Tibial nerve (tissue), 4 donors: ENCODE measurements at regions not wholly inside any gene's neighbourhood (a gene's known extent, or its start where the extent isn't known, plus 50 kb on each side); places are given as distances from the start of the nearest gene placed in this dataset.

Source experiments
- DNase-seq, 2 donors: peaks; one replicate each; pipeline ENCODE4 v3.0.0-alpha.2; 2019; ENCODE audit warnings: low spot score in 2 of 2
- H3K27ac ChIP-seq, 4 donors: fragments of 200-600 bp; sonication (generic) in 3 of 4; one replicate each; pipeline ENCODE4 v1.5.1; 2017 to 2019; ENCODE audit warnings: mild to moderate bottlenecking in 1 of 4
- H3K27me3 ChIP-seq, 2 donors: fragments of 200-600 bp; sonication (generic) in 1 of 2; one replicate each; pipeline versions ENCODE4 v1.5.1 to v1.6.0; 2017 to 2019
- H3K36me3 ChIP-seq, 3 donors: fragments of 200-600 bp; sonication (generic); one replicate each; pipeline ENCODE4 v1.5.1; 2018 to 2019
- H3K4me1 ChIP-seq, 4 donors: fragments of 200-600 bp; sonication (generic) in 3 of 4; one replicate each; pipeline ENCODE4 v1.5.1; 2017 to 2019
- H3K4me3 ChIP-seq, 4 donors: fragments of 200-600 bp; sonication (generic) in 3 of 4; one replicate each; pipeline ENCODE4 v1.5.1; 2017 to 2019; ENCODE audit warnings: mild to moderate bottlenecking in 1 of 4, moderate library complexity in 1 of 4
- H3K9me3 ChIP-seq, 4 donors: fragments of 200-600 bp; sonication (generic) in 3 of 4; one replicate each; pipeline ENCODE4 v1.5.1; 2017 to 2019
- CTCF ChIP-seq, 5 experiments: fragments of 200-600 bp in 3 of 5; fragments of 450-650 bp in 2 of 5; sonication (generic) in 3 of 5; IDR thresholded peaks; one replicate each; pipeline ENCODE4 v1.5.1; 2016 to 2019; ENCODE audit warnings: antibody characterized with exemption in 5 of 5, mild to moderate bottlenecking in 3 of 5, moderate library complexity in 2 of 5
- EP300 ChIP-seq, 2 donors: sonication (generic); formaldehyde crosslinking; IDR thresholded peaks; one replicate each; pipeline ENCODE4 v1.6.1; 2017; ENCODE audit warnings: antibody characterized with exemption in 2 of 2, mild to moderate bottlenecking in 1 of 2
- POLR2A ChIP-seq, 2 donors: fragments of 450-650 bp; IDR thresholded peaks; one replicate each; pipeline ENCODE4 v1.6.1; 2017; ENCODE audit warnings: antibody characterized with exemption in 2 of 2, mild to moderate bottlenecking in 2 of 2, moderate library complexity in 2 of 2
- WGBS, 2 donors: methylation state at CpG; one replicate each; pipeline ENCODE4 v1.1.5; 2018; 5-methylcytosine and 5-hydroxymethylcytosine counted together

DNA sequence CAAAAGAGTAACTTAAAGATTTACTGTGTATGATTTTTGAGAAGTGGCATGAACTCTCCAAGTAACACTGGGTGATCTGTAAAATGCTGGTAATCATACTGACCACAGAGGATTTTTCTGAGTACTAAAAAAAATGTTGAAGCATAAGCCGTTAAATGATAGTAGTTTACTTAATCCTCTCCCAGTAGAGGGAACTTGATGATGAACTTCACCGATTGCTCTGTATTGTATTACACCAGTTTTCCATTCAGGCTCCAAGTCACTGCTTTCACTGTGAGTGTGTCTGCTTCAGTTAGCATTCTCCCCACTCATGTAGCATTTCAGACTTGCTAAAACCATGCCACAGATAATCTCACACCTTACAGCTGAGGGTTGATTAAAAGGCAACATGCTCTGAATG is 294.1 kb downstream of the GBA3 start:
- WGBS, 2 donors, result 63 to 70% methylated on average over 2 of the region's 2 CpGs
- TF ChIP-seq CTCF (IDR thresholded peaks at IDR 0.05) (no peak), EP300 (IDR thresholded peaks at IDR 0.05) (no peak), POLR2A (IDR thresholded peaks at IDR 0.05) (no peak)
- H3K4me3 ChIP-seq, result no peak overlapping the region
- H3K27me3 ChIP-seq, result no peaks in the 10 kb centered on the region
- no peak overlapping the region for H3K27ac ChIP-seq
- peaks cover 0 to 3% (median 0%) of the 10 kb centered on the region in 4 donors for H3K9me3 ChIP-seq
- no peaks in the 10 kb centered on the region for H3K4me1 ChIP-seq
- H3K36me3 ChIP-seq, result no peaks in the 10 kb centered on the region
- no peak for DNase-seq

DNA sequence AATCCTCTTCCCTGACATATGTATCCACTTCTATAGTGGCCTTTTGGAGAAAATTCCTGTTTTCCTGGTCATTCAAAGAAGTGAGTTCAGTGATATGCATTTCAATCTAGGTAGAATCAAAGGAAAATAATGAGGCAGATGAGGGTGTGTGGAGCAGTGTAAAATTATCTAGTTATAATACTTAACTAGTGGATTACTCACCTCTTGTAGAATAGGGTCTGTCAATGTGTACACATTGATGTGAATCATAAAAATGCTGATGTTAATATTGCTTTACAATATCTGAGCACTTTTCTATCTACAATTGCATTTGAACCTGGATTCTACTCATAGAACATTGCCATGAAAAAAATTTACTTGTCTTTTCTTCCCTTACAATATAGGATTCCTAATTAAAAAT is 293.5 kb downstream of the GBA3 start:
- Histone ChIP-seq H3K27ac (no peak overlapping the region), H3K9me3 (peaks cover 0 to 3% (median 0%) of the 10 kb centered on the region in 4 donors), H3K4me1 (no peaks in the 10 kb centered on the region), H3K36me3 (no peaks in the 10 kb centered on the region), H3K4me3 (no peak overlapping the region), H3K27me3 (no peaks in the 10 kb centered on the region)
- TF ChIP-seq EP300 (IDR thresholded peaks at IDR 0.05) (no peak), POLR2A (IDR thresholded peaks at IDR 0.05) (no peak), CTCF (IDR thresholded peaks at IDR 0.05) (no peak)
- no peak for DNase-seq

GRCh38 chr4:22984390-22984789 is 291.7 kb downstream of the GBA3 start:
- TF ChIP-seq EP300 (IDR thresholded peaks at IDR 0.05), result no peak
- TF ChIP-seq CTCF (IDR thresholded peaks at IDR 0.05), result no peak
- no peak for TF ChIP-seq POLR2A (IDR thresholded peaks at IDR 0.05)
- H3K4me3 ChIP-seq, result no peak overlapping the region
- H3K36me3 ChIP-seq, result no peaks in the 10 kb centered on the region
- no peaks in the 10 kb centered on the region for H3K4me1 ChIP-seq
- 73 to 82% methylated on average over 2 of the region's 2 CpGs for WGBS, 2 donors
- peaks cover 0 to 16% (median 0%) of the 10 kb centered on the region in 4 donors for H3K9me3 ChIP-seq
- no peak for DNase-seq
- H3K27me3 ChIP-seq, result no peaks in the 10 kb centered on the region
- H3K27ac ChIP-seq, result no peak overlapping the region

DNA sequence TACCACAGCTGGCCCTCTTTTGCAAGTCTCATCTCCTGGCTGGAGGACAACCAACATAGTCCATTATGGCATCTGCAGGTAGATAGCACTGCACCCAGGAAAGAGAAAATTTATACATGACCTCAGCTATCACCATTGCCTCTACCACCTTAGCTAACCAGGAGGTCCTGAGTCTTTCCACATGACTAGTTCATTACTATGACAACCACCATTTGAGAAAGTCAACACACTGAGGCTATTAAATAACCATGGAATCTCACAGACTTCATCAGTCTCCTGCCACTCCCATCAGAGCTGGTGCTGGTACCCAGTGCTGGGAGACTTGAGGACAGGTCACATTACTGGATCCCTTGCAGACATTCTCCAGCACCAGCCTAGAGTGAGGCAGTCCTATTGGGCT is 285.9 kb downstream of the GBA3 start:
- Histone ChIP-seq H3K9me3 (peaks cover 0 to 24% (median 0%) of the 10 kb centered on the region in 4 donors), H3K27me3 (no peaks in the 10 kb centered on the region), H3K4me3 (no peak overlapping the region), H3K4me1 (no peaks in the 10 kb centered on the region), H3K36me3 (no peaks in the 10 kb centered on the region), H3K27ac (no peak overlapping the region)
- no peak for TF ChIP-seq POLR2A (IDR thresholded peaks at IDR 0.05)
- no peak for TF ChIP-seq CTCF (IDR thresholded peaks at IDR 0.05)
- TF ChIP-seq EP300 (IDR thresholded peaks at IDR 0.05), result no peak
- no peak for DNase-seq

DNA sequence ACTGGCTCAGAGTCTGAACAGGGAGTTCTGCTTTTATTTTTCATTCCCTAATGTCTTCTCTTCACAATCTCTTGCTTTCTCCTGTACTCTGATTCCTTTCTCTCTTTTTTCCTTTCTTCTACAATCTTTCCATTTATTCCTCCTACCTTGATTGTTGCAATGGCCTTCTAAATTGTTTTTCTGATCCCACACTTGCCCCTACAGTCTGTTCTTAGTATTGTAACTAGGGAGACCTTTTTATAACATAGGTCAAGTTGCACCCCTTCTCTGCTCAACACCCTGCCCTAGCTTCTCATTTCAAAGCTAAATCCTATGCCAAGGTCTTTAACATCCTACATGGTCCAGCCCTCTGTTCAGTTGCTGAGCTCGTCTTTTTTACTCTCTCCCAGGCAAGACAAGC is 277.9 kb downstream of the GBA3 start:
- Histone ChIP-seq H3K27me3 (no peaks in the 10 kb centered on the region), H3K4me1 (no peaks in the 10 kb centered on the region), H3K27ac (no peak overlapping the region), H3K9me3 (peaks cover 0 to 22% (median 6%) of the 10 kb centered on the region in 4 donors), H3K4me3 (no peak overlapping the region), H3K36me3 (no peaks in the 10 kb centered on the region)
- WGBS, 2 donors, result 65 to 68% methylated on average over 1 of the region's 1 CpG
- TF ChIP-seq POLR2A (IDR thresholded peaks at IDR 0.05) (no peak), CTCF (IDR thresholded peaks at IDR 0.05) (no peak), EP300 (IDR thresholded peaks at IDR 0.05) (no peak)
- DNase-seq, result no peak
